ENCODE measurements at regions not wholly inside any gene's neighbourhood (a gene's known extent, or its start where the extent isn't known, plus 50 kb on each side); places are given as distances from the start of the nearest gene placed in this dataset.
"Not testable (repeated sequence)": the region's sequence is repeated elsewhere in the genome, so short reads cannot be mapped to it uniquely, and the experiment has no call there.

DNA sequence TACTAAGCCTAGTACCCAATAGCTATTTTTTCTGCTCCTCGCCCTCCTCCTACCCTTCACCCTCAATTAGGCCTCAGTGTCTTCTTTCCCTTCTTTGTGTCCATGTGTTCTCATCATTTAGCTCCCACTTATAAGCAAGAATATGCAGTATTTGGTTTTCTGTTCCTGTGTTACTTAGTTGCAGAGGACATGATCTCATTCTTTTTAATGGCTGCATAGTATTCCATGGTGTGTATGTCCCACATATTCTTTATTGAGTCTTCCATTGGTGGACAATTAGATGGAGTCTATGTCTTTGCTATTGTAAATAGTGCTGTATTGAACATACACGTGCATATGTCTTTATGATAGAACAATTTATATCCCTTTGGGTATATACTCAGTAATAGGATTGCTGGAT lies 106.9 kb upstream of the NR5A2 start:
- Histone ChIP-seq H3K4me3 (replicated peaks; ENCODE audit: low read depth, low read length) (no peak overlapping the region), H3K36me3 (ENCODE audit: control insufficient read depth, insufficient read depth, low read length) (no peaks in the 10 kb centered on the region), H3K27me3 (replicated peaks; ENCODE audit: control insufficient read depth, insufficient read depth, low read length) (no peaks in the 10 kb centered on the region)
- DNase-seq (ENCODE audit: extremely low read depth, insufficient read length): no peak
- TF ChIP-seq, protein P1, sequence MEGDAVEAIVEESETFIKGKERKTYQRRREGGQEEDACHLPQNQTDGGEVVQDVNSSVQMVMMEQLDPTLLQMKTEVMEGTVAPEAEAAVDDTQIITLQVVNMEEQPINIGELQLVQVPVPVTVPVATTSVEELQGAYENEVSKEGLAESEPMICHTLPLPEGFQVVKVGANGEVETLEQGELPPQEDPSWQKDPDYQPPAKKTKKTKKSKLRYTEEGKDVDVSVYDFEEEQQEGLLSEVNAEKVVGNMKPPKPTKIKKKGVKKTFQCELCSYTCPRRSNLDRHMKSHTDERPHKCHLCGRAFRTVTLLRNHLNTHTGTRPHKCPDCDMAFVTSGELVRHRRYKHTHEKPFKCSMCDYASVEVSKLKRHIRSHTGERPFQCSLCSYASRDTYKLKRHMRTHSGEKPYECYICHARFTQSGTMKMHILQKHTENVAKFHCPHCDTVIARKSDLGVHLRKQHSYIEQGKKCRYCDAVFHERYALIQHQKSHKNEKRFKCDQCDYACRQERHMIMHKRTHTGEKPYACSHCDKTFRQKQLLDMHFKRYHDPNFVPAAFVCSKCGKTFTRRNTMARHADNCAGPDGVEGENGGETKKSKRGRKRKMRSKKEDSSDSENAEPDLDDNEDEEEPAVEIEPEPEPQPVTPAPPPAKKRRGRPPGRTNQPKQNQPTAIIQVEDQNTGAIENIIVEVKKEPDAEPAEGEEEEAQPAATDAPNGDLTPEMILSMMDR (IDR thresholded peaks at IDR 0.05; ENCODE audit: insufficient read depth, low read length, poor library complexity, severe bottlenecking): no peak

DNA sequence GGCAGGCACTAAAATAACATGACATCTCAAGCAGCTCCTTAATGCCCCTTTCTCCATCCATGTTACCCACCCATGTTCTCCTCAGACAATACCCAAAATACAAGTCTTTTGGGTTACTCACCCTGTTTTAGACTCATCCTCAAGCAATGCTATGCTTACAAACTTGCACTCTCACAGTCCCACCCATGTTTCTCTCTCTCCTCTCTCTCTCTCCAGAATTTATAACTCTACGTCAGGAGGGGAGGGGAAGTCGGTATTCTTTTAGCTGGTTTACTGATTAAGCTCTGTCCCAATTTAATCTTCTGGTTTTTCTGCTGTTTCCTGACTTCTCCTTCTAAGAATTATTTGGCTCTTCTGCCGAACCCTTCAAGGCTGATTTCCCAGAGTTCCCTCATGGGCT lies 98.0 kb upstream of the NR5A2 start:
- Histone ChIP-seq H3K27me3 (replicated peaks; ENCODE audit: control insufficient read depth, insufficient read depth, low read length) (no peaks in the 10 kb centered on the region; the same call in 1 of the 2 replicates), H3K36me3 (ENCODE audit: control insufficient read depth, insufficient read depth, low read length) (no peaks in the 10 kb centered on the region), H3K4me3 (replicated peaks; ENCODE audit: low read depth, low read length) (no peak overlapping the region)
- TF ChIP-seq, protein P1 (IDR thresholded peaks at IDR 0.05; ENCODE audit: insufficient read depth, low read length, poor library complexity, severe bottlenecking): no peak
- DNase-seq (ENCODE audit: extremely low read depth, insufficient read length): no peak

DNA sequence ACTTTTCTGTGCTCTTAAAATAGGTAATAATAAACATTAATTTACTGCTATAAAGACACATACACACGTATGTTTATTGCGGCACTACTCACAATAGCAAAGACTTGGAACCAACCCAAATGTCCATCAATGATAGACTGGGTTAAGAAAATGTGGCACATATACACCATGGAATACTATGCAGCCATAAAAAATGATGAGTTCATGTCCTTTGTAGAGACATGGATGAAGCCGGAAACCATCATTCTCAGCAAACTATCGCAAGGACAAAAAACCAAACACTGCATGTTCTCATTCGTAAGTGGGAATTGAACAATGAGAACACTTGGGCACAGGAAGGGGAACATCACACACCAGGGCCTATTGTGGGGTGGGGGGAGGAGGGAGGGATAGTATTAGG lies 97.4 kb upstream of the NR5A2 start:
- H3K27me3 ChIP-seq (replicated peaks; ENCODE audit: control insufficient read depth, insufficient read depth, low read length); DNase-seq (ENCODE audit: extremely low read depth, insufficient read length); H3K36me3 ChIP-seq (ENCODE audit: control insufficient read depth, insufficient read depth, low read length); H3K4me3 ChIP-seq (replicated peaks; ENCODE audit: low read depth, low read length): not testable (repeated sequence)

DNA sequence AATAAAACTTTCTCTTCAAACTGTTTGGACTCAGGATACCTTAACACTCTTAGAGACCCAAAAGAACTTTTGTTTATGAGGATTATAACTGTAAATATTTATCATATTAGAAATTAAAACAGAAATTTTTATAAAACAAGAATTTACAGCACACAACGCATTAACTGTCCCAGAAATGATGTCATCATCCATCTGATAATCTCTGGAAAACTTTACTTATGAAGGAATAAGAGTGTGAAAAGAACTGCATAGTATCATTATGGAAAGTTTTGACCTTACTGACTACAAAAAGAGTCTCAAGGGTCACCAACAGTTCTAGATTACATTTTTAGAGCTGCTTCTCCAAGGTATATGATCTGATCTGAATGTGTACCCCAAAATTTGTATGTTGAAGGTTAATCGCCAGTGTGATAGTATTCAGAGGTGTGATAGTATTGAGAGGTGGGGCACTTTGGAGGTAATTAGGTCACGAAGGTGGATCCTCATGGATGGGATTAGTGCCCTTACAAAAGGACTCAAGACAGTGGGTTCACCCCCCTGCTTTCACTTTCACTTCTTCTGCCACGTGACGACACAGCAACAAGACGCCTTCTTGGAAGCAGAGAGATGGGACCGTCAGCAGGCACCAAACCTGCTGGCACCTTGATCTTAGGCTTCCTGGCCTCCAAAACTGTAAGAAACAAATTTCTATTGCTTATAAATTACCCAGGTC lies 95.7 kb upstream of the NR5A2 start:
- no peak for DNase-seq (ENCODE audit: extremely low read depth, insufficient read length)
- no peaks in the 10 kb centered on the region for H3K36me3 ChIP-seq (ENCODE audit: control insufficient read depth, insufficient read depth, low read length)
- no peak overlapping the region for H3K4me3 ChIP-seq (replicated peaks; ENCODE audit: low read depth, low read length)
- TF ChIP-seq, protein P1 (IDR thresholded peaks at IDR 0.05; ENCODE audit: insufficient read depth, low read length, poor library complexity, severe bottlenecking): no peak
- H3K27me3 ChIP-seq (replicated peaks; ENCODE audit: control insufficient read depth, insufficient read depth, low read length): no peaks in the 10 kb centered on the region; the same call in 1 of the 2 replicates

DNA sequence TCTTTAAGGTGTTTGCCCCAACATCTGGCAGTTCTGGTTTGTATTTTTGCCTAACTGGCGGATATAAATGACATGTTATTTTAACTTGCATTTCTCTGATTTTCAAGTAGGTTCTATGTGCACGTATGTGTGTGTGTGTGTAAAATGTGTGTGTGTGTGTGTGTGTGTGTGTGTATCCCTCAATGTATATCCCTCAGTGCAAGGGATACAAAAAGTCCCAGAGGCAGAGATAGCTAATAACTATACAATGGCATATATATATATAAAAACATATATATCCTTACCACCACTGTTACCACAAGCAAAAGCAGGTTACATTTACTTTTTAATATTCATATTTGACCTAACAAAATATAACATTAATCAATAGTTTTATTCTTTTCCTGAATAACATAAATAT lies 95.0 kb upstream of the NR5A2 start:
- DNase-seq (ENCODE audit: extremely low read depth, insufficient read length): no peak
- TF ChIP-seq, protein P1 (IDR thresholded peaks at IDR 0.05; ENCODE audit: insufficient read depth, low read length, poor library complexity, severe bottlenecking): no peak
- Histone ChIP-seq H3K27me3 (replicated peaks; ENCODE audit: control insufficient read depth, insufficient read depth, low read length) (no peaks in the 10 kb centered on the region; the same call in 1 of the 2 replicates), H3K36me3 (ENCODE audit: control insufficient read depth, insufficient read depth, low read length) (no peaks in the 10 kb centered on the region), H3K4me3 (replicated peaks; ENCODE audit: low read depth, low read length) (no peak overlapping the region)

DNA sequence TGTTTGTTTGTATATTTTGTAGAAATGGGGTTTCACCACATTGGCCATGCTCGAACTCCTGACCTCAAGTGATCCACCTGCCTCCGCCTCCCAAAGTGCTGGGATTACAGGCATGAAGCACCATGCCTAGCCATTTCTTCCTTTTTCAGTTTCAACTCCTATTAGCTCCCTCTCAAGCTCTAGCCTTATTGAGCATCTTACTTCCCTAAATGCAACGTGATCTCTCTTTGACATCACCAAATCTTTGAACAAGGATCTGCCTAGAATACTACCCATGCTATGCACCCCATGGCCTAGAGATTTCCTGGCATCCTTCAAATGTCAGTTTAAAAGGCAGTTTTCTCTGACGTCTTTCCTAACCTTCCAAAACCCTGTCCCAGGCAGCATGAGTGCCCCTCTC lies 91.1 kb upstream of the NR5A2 start:
- no peaks in the 10 kb centered on the region for H3K36me3 ChIP-seq (ENCODE audit: control insufficient read depth, insufficient read depth, low read length)
- no peak for DNase-seq (ENCODE audit: extremely low read depth, insufficient read length)

More for the DNA sequence above, 91.1 kb upstream of the NR5A2 start:
- TF ChIP-seq, protein P1 (IDR thresholded peaks at IDR 0.05; ENCODE audit: insufficient read depth, low read length, poor library complexity, severe bottlenecking): no peak
- H3K27me3 ChIP-seq (replicated peaks; ENCODE audit: control insufficient read depth, insufficient read depth, low read length): no peaks in the 10 kb centered on the region
- H3K4me3 ChIP-seq (replicated peaks; ENCODE audit: low read depth, low read length): no peak overlapping the region

Measured in GM06990 (cell line).